GM20000 (cell line): ENCODE measurements at regions not wholly inside any gene's neighbourhood (a gene's known extent, or its start where the extent isn't known, plus 50 kb on each side); places are given as distances from the start of the nearest gene placed in this dataset.
A peak's percentile ranks its signal among the peaks of the same experiment; 100 is the strongest.

Experiments
- DNase-seq: peaks from one replicate; pipeline ENCODE4 v3.0.0; 2012; ENCODE audit warnings: low spot score
- TF ChIP-seq, protein P1 (sequence below): IDR thresholded peaks from 2 replicates; pipeline ENCODE4 v1.5.1; 2012; ENCODE audit warnings: mild to moderate bottlenecking, control low read depth; ENCODE audit errors: extremely low read depth, missing control alignments

- DNase-seq = peak; percentile 32
- TF ChIP-seq, protein P1, sequence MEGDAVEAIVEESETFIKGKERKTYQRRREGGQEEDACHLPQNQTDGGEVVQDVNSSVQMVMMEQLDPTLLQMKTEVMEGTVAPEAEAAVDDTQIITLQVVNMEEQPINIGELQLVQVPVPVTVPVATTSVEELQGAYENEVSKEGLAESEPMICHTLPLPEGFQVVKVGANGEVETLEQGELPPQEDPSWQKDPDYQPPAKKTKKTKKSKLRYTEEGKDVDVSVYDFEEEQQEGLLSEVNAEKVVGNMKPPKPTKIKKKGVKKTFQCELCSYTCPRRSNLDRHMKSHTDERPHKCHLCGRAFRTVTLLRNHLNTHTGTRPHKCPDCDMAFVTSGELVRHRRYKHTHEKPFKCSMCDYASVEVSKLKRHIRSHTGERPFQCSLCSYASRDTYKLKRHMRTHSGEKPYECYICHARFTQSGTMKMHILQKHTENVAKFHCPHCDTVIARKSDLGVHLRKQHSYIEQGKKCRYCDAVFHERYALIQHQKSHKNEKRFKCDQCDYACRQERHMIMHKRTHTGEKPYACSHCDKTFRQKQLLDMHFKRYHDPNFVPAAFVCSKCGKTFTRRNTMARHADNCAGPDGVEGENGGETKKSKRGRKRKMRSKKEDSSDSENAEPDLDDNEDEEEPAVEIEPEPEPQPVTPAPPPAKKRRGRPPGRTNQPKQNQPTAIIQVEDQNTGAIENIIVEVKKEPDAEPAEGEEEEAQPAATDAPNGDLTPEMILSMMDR = no peak
These were observed 219.8 kb upstream of the TOPAZ1 start for GRCh38 chr3:44021651-44022594.

DNA sequence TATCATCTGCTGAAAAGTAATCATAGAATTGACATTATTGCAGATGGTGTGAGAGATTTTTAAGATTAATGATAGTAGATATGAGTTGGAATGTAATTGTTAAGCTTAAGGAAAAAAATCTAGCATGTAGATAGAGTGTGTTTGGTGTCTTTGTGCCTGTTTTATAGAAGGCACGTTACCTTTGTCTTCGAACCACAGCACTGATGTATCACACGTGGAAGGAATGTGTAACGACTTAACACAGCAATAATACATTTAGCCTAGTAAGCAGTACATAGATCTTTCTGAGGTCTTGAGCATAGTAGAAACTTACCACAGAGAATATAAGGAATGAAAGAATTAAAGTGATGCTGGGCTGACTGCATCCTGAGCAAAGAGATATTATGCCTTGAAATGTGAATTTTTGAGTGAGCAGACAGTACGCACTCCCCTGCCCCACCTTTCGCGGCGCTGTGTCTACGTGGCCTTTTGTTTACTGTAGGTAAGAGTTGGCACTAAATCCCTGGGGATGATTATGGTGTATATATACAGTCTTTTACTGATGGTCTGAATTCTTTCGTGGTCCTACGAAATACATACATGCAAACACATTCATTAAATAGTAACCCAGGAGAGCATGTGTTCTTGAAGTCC is 217.6 kb upstream of the TOPAZ1 start:
- TF ChIP-seq, protein P1 = no peak
- no peak for DNase-seq

- DNase-seq = no peak
- TF ChIP-seq, protein P1 = no peak
These were observed 215.3 kb upstream of the TOPAZ1 start for GRCh38 chr3:44026220-44026865.

DNA sequence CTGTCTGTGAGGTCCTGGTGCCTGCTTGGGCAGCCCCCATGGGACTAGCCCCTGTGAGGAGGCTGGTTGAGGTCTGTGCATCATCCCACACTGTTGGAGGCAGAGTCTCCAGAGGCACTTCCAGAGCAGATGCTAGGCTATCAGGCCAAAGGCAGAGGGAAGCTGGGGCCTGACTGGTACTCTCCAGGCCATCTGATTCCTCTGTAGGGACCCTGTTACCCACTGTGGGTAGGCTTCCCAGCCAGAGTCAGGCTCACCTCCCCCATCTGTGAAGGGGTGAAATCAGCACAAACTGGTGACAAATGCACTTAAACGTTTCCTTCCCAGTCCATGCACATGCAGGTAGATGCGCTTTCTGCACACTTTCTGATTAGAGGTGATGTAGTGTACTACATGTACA is 212.6 kb upstream of the TOPAZ1 start:
- TF ChIP-seq, protein P1 = no peak
- no peak for DNase-seq

DNA sequence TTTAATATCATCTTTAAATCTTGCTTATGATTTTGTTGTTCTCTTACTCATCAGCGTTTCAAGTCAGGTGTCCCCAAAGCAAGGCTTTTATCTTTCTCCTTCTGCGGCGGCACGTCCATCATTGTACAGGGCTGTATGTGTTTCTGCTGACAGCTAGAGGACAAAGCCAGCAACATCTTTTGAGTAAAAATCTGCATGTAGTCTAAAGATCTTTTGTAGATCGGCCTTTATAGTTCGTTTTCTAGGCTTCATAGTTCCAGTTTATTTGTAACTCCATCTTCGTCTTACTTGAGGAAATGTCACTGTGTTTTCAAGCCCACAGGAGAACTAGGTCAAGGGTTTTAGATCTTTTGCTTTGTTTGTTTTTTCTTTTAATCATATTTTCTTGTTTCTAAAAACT is 211.4 kb upstream of the TOPAZ1 start:
- DNase-seq = no peak
- TF ChIP-seq, protein P1 = no peak

DNA sequence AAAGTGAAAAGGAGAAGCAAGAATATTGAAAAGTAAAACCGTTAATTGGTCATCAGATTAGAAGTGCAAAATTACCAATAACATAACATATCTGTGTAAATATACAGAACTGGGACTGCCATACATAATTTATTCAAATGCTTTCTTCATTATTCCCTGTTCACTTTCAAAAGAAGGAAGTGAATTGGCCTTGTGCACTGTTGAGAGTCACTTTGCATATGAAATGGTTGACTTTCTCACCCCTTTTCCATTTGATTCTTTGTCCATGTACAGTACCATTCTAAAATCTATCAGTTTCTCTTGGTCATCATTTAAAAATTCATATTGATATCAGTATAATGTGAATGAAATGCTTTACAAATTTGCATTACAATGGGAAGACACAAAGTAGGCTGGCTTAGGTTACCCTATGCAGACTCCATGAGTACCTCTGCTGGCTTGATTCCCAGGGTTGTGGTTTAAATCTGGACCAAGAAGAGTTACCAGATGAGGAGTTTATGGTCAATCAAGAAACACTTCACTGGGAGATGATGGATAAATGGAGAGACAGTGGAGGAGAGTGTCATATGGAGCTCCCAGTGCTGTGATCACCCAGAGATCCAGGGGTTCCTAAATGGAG is 210.9 kb upstream of the TOPAZ1 start:
- TF ChIP-seq, protein P1 = no peak
- no peak for DNase-seq
